Lung (tissue), 11 donors: ENCODE measurements at regions not wholly inside any gene's neighbourhood (a gene's known extent, or its start where the extent isn't known, plus 50 kb on each side); places are given as distances from the start of the nearest gene placed in this dataset.

ENCODE experiments used
- ATAC-seq: fragments of 200-7000 bp; cut with Tn5 transposase; one replicate; pipeline ENCODE4 v1.9.1; 2020; ENCODE audit warnings: moderate number of reproducible peaks; ENCODE audit not compliant: insufficient read depth, low FRiP score
- DNase-seq, 3 donors: peaks; one replicate each; pipeline ENCODE4 v3.0.0-alpha.2; 2013 to 2017
- H3K27ac ChIP-seq, 2 donors: one replicate each; pipeline ENCODE4 v1.5.1; 2013; ENCODE audit warnings: mild to moderate bottlenecking in 2 of 2, moderate library complexity in 2 of 2, control low read depth in 1 of 2, inconsistent platforms in 1 of 2, low read depth in 1 of 2, low read length in 1 of 2
- H3K27me3 ChIP-seq, 3 donors: one replicate each; pipeline ENCODE4 v1.5.1; 2013; ENCODE audit warnings: low read length in 2 of 3; ENCODE audit not compliant: control insufficient read depth in 3 of 3, insufficient read depth in 3 of 3
- H3K36me3 ChIP-seq, 4 donors: one replicate each; pipeline ENCODE4 v1.5.1; 2013; ENCODE audit warnings: low read length in 4 of 4, mild to moderate bottlenecking in 1 of 4, moderate library complexity in 1 of 4; ENCODE audit not compliant: control insufficient read depth in 4 of 4, insufficient read depth in 4 of 4
- H3K4me1 ChIP-seq, 5 donors: one replicate each; pipeline ENCODE4 v1.5.1; 2013; ENCODE audit warnings: low read length in 5 of 5, mild to moderate bottlenecking in 2 of 5, moderate library complexity in 1 of 5; ENCODE audit not compliant: control insufficient read depth in 5 of 5, insufficient read depth in 5 of 5
- H3K4me3 ChIP-seq: one replicate; pipeline ENCODE4 v1.5.1; 2013; ENCODE audit warnings: mild to moderate bottlenecking, control low read depth, moderate library complexity
- H3K9ac ChIP-seq, 2 donors: one replicate each; pipeline ENCODE4 v1.5.1; 2013; ENCODE audit warnings: low read length in 2 of 2, control low read depth in 1 of 2; ENCODE audit not compliant: insufficient read depth in 1 of 2
- H3K9me3 ChIP-seq, 4 donors: one replicate each; pipeline ENCODE4 v1.5.1; 2013; ENCODE audit warnings: low read length in 3 of 4, mild to moderate bottlenecking in 1 of 4, moderate library complexity in 1 of 4; ENCODE audit not compliant: control insufficient read depth in 4 of 4, insufficient read depth in 3 of 4
- WGBS, 2 donors: extraction: QIAGEN DNeasy Blood & Tissue Kit; methylation state at CpG; one replicate each; pipeline ENCODE4 v1.1.7; 2013; 5-methylcytosine and 5-hydroxymethylcytosine counted together
- TF ChIP-seq, protein P1 (sequence below): IDR thresholded peaks from 2 replicates; pipeline ENCODE4 v1.5.1; 2012; ENCODE audit warnings: mild to moderate bottlenecking; ENCODE audit errors: control extremely low read depth, extremely low read depth
- donor health status: control.
- donor health status: control.
- donor health status: Bipolar disorder and iron deficiency.
- donor health status: healthy.
- donor health status: DM: yes; HTN: yes; CAD: no.

DNA sequence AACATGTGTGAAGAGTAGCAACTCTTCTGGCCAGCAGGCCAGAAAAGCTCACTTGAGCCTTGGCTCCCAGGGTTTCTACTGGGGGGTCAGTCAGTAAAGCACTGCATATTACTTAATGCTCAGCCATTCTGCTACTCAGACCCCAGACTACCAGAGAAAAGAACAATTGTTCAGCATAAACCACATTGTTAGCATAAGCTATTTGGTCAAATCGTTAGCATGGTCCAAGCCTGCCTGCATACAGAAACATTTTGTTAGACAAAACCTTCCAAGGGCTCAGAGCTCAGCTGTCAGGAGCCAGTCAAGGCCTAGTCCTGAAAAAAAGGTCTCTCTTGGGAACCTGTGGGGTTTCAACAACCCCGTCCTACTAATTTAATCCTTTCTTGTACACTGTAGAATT, 449.3 kb downstream of the PRR16 start:
- DNase-seq (no peak), ATAC-seq (no peak)
- Histone ChIP-seq H3K4me1 (peaks cover 0 to 4% (median 0%) of the 10 kb centered on the region in 5 donors), H3K27ac (no peak overlapping the region), H3K9me3 (no peaks in the 10 kb centered on the region), H3K9ac (no peak overlapping the region), H3K27me3 (no peaks in the 10 kb centered on the region), H3K4me3 (no peak overlapping the region), H3K36me3 (no peaks in the 10 kb centered on the region)
- WGBS, 2 donors, result 72 to 83% methylated on average over 2 of the region's 2 CpGs
- TF ChIP-seq, protein P1, sequence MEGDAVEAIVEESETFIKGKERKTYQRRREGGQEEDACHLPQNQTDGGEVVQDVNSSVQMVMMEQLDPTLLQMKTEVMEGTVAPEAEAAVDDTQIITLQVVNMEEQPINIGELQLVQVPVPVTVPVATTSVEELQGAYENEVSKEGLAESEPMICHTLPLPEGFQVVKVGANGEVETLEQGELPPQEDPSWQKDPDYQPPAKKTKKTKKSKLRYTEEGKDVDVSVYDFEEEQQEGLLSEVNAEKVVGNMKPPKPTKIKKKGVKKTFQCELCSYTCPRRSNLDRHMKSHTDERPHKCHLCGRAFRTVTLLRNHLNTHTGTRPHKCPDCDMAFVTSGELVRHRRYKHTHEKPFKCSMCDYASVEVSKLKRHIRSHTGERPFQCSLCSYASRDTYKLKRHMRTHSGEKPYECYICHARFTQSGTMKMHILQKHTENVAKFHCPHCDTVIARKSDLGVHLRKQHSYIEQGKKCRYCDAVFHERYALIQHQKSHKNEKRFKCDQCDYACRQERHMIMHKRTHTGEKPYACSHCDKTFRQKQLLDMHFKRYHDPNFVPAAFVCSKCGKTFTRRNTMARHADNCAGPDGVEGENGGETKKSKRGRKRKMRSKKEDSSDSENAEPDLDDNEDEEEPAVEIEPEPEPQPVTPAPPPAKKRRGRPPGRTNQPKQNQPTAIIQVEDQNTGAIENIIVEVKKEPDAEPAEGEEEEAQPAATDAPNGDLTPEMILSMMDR, result no peak

DNA sequence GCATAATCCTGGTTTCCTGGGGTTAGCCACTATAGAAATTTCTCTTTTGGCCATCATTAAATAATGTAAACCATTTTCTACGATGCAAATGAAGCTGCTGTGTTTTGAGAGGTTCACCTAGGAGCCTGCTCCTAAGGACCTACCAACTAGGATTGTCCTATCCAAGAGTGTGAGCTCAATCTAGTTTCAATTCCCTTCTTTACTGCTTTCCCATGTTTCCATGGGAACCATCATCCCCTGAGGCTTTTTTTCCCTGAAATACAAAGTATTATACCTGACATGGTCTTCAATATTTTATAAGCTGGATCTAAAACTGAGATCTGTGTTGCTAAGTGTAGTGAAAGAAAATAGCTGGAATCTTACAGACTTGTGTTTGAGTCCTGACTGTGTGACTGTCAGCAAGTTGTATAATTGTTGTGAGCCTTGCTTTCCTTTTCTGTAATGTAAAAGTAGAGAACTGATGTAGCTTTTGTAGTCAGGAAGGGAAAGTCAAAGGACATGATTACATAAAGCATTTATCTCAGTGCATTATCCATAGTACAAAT, 453.2 kb downstream of the PRR16 start:
- TF ChIP-seq, protein P1, result no peak
- Histone ChIP-seq H3K9ac (no peak overlapping the region), H3K27ac (no peak overlapping the region), H3K36me3 (no peaks in the 10 kb centered on the region), H3K4me3 (no peak overlapping the region), H3K9me3 (peaks cover 0 to 2% (median 0%) of the 10 kb centered on the region in 4 donors), H3K4me1 (no peaks in the 10 kb centered on the region), H3K27me3 (no peaks in the 10 kb centered on the region)
- 40 to 56% methylated on average over 1 of the region's 1 CpG for WGBS, 2 donors
- DNase-seq (no peak), ATAC-seq (no peak)

DNA sequence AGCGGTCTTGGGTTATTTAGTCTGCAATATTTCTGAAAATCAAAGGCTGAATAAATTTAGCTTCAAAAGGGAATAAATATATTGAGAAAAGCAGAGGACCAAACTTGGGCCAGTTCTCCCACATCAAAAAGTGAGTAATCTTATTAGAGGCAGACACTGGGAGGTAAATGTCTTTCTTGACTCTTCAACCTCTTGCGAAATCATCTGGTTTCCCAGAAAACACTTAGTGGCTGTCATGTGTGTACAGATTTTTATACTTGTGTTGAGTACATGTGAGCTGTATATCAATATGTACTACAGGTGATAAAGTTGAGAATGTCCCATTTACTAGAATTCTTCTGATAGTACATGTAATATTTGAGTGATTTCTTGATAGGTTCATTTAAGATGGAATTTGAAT, 454.9 kb downstream of the PRR16 start:
- H3K36me3 ChIP-seq, result no peaks in the 10 kb centered on the region

More for the DNA sequence above, 454.9 kb downstream of the PRR16 start:
- TF ChIP-seq, protein P1, result no peak
- H3K27ac ChIP-seq, result no peak overlapping the region
- peaks cover 0 to 2% (median 0%) of the 10 kb centered on the region in 4 donors for H3K9me3 ChIP-seq
- no peaks in the 10 kb centered on the region for H3K27me3 ChIP-seq
- DNase-seq, result no peak
- H3K4me1 ChIP-seq, result no peaks in the 10 kb centered on the region
- no peak overlapping the region for H3K4me3 ChIP-seq
- no peak for ATAC-seq
- 93 to 100% methylated on average over 2 of the region's 2 CpGs for WGBS, 2 donors
- no peak overlapping the region for H3K9ac ChIP-seq
